Smooth muscle cell (in vitro differentiated cells): ENCODE measurements at regions not wholly inside any gene's neighbourhood (a gene's known extent, or its start where the extent isn't known, plus 50 kb on each side); places are given as distances from the start of the nearest gene placed in this dataset.

ENCODE experiments used
- DNase-seq: peaks from one replicate; lab custom pipeline; 2025; ENCODE audit not compliant: unreplicated experiment; lab: John Stamatoyannopoulos, UW
- H2AFZ ChIP-seq: fragments of 200-600 bp; sonication (generic); 2 replicates; pipeline ENCODE4 v1.6.0; 2016; ENCODE audit warnings: antibody characterized with exemption, low read depth, mild to moderate bottlenecking
- H3F3A ChIP-seq: fragments of 200-600 bp; sonication (generic); 2 replicates; pipeline ENCODE4 v1.6.0; 2017; ENCODE audit warnings: antibody characterized with exemption, low read depth
- H3K27ac ChIP-seq: fragments of 200-600 bp; sonication (generic); 2 replicates; pipeline ENCODE4 v1.5.1; 2016; ENCODE audit warnings: low read depth, mild to moderate bottlenecking
- H3K27me3 ChIP-seq: fragments of 200-600 bp; sonication (generic); 2 replicates; pipeline ENCODE4 v1.6.1; 2016; ENCODE audit warnings: low read depth, mild to moderate bottlenecking
- H3K36me3 ChIP-seq: fragments of 200-600 bp; sonication (generic); 2 replicates; pipeline ENCODE4 v1.5.1; 2016; ENCODE audit warnings: low read depth
- H3K4me1 ChIP-seq: fragments of 200-600 bp; sonication (generic); 2 replicates; pipeline ENCODE4 v1.5.1; 2016; ENCODE audit warnings: low read depth
- H3K4me2 ChIP-seq: fragments of 200-600 bp; sonication (generic); 2 replicates; pipeline ENCODE4 v1.6.0; 2016; ENCODE audit warnings: mild to moderate bottlenecking
- H3K4me3 ChIP-seq: fragments of 200-600 bp; sonication (generic); 2 replicates; pipeline ENCODE4 v1.5.1; 2016; ENCODE audit warnings: mild to moderate bottlenecking
- H3K79me2 ChIP-seq: fragments of 200-600 bp; sonication (generic); 2 replicates; pipeline ENCODE4 v1.6.0; 2016; ENCODE audit warnings: low read depth, mild to moderate bottlenecking
- H3K9ac ChIP-seq: fragments of 200-600 bp; sonication (generic); 2 replicates; pipeline ENCODE4 v1.6.0; 2016; ENCODE audit warnings: low read depth
- H3K9me3 ChIP-seq: fragments of 200-600 bp; sonication (generic); replicated peaks from 2 replicates; pipeline ENCODE4 v1.5.1; 2016; ENCODE audit warnings: low read depth
- H4K20me1 ChIP-seq: fragments of 200-600 bp; sonication (generic); 2 replicates; pipeline ENCODE4 v1.6.0; 2016; ENCODE audit warnings: low read depth
- WGBS: methylation state at CpG from one replicate; pipeline ENCODE4 v1.1.7; 2016; ENCODE audit warnings: low lambda C conversion rate; 5-methylcytosine and 5-hydroxymethylcytosine counted together
- TF ChIP-seq, protein P1 (sequence below): fragments of 200-600 bp; sonication (generic); IDR thresholded peaks from 2 replicates; pipeline ENCODE4 v1.5.1; 2017; ENCODE audit warnings: borderline replicate concordance, mild to moderate bottlenecking, antibody characterized with exemption; ENCODE audit not compliant: insufficient read depth, poor library complexity, severe bottlenecking

- no peaks in the 10 kb centered on the region for H3K4me1 ChIP-seq
- WGBS = 71% methylated on average over 3 of the region's 3 CpGs
- no peak for DNase-seq
- no peaks in the 10 kb centered on the region for H3K36me3 ChIP-seq
- H3K27ac ChIP-seq = no peak overlapping the region
- no peaks in the 10 kb centered on the region for H4K20me1 ChIP-seq
- TF ChIP-seq, protein P1, sequence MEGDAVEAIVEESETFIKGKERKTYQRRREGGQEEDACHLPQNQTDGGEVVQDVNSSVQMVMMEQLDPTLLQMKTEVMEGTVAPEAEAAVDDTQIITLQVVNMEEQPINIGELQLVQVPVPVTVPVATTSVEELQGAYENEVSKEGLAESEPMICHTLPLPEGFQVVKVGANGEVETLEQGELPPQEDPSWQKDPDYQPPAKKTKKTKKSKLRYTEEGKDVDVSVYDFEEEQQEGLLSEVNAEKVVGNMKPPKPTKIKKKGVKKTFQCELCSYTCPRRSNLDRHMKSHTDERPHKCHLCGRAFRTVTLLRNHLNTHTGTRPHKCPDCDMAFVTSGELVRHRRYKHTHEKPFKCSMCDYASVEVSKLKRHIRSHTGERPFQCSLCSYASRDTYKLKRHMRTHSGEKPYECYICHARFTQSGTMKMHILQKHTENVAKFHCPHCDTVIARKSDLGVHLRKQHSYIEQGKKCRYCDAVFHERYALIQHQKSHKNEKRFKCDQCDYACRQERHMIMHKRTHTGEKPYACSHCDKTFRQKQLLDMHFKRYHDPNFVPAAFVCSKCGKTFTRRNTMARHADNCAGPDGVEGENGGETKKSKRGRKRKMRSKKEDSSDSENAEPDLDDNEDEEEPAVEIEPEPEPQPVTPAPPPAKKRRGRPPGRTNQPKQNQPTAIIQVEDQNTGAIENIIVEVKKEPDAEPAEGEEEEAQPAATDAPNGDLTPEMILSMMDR = no peak
- no peak overlapping the region for H3K4me2 ChIP-seq
- no peak overlapping the region for H3K9ac ChIP-seq
- H3K9me3 ChIP-seq = no peaks in the 10 kb centered on the region
- H3K4me3 ChIP-seq = no peak overlapping the region
- no peaks in the 10 kb centered on the region for H3K27me3 ChIP-seq
- no peak overlapping the region for H2AFZ ChIP-seq
- no peaks in the 10 kb centered on the region for H3K79me2 ChIP-seq
- no peaks in the 10 kb centered on the region for H3F3A ChIP-seq
Measured at GRCh38 chr3:18888819-18889218, 259.5 kb upstream of the KCNH8 start.

DNA sequence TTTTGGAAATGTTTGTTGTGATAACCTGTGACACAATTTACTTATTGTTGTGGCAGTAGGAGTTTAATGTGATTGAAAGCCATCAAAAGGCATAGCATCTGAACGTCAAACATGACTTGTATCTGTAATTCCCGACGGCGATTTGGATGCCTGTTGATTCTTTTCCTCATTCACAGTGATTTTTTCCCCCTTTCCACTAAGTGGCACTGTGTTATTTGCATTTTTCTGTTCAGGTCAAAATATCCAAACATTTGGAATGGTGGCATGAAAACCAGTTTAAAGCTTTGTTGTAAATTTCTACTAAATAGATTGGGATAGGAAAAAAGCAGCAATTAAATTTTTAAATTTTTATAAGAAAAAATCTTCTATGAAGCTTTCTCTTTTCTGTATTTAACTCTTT, 259.9 kb upstream of the KCNH8 start:
- H2AFZ ChIP-seq = no peak overlapping the region
- H3K9me3 ChIP-seq = no peaks in the 10 kb centered on the region
- WGBS = 80% methylated on average over 4 of the region's 4 CpGs
- H3K4me1 ChIP-seq = no peaks in the 10 kb centered on the region
- no peak overlapping the region for H3K4me3 ChIP-seq
- H3K4me2 ChIP-seq = no peak overlapping the region
- no peaks in the 10 kb centered on the region for H4K20me1 ChIP-seq
- no peaks in the 10 kb centered on the region for H3K79me2 ChIP-seq
- TF ChIP-seq, protein P1 = no peak
- H3F3A ChIP-seq = no peaks in the 10 kb centered on the region
- no peak overlapping the region for H3K9ac ChIP-seq
- no peak for DNase-seq
- no peaks in the 10 kb centered on the region for H3K36me3 ChIP-seq
- no peaks in the 10 kb centered on the region for H3K27me3 ChIP-seq
- H3K27ac ChIP-seq = no peak overlapping the region

DNA sequence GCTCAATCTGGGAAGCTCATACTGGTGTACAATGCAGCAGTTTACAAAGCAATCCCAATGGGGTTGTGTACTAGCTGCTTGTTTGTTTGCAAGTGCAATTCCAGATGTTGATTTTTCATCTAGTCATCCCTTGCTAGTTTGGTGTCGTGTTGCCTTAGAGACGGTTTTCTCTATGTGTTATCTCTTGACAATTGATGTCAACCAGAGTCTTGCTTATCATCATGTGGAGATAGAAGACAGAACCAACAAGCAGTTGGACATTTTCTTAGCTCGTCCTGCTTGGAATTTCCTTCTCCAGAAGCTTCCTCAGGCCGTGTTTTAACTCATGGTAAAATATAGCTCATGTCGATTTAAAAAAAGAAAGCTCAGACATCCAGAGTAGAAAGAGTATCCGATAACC, 262.0 kb upstream of the KCNH8 start:
- Histone ChIP-seq H3K4me2 (no peak overlapping the region), H3K4me3 (no peak overlapping the region), H3K27ac (no peak overlapping the region), H3K9ac (no peak overlapping the region), H3K79me2 (no peaks in the 10 kb centered on the region), H3K9me3 (no peaks in the 10 kb centered on the region), H3F3A (no peaks in the 10 kb centered on the region), H3K36me3 (no peaks in the 10 kb centered on the region), H3K4me1 (no peaks in the 10 kb centered on the region), H2AFZ (no peak overlapping the region), H3K27me3 (no peaks in the 10 kb centered on the region), H4K20me1 (no peaks in the 10 kb centered on the region)
- DNase-seq = no peak
- WGBS = 46% methylated on average over 6 of the region's 6 CpGs
- TF ChIP-seq, protein P1 = no peak

GRCh38 chr3:18885612-18886011, 262.7 kb upstream of the KCNH8 start:
- Histone ChIP-seq H3F3A (no peaks in the 10 kb centered on the region), H3K4me2 (no peak overlapping the region), H3K9me3 (no peaks in the 10 kb centered on the region), H3K27me3 (no peaks in the 10 kb centered on the region), H3K4me1 (no peaks in the 10 kb centered on the region), H3K79me2 (no peaks in the 10 kb centered on the region), H3K9ac (no peak overlapping the region), H3K36me3 (no peaks in the 10 kb centered on the region), H2AFZ (no peak overlapping the region), H3K27ac (no peak overlapping the region), H4K20me1 (no peaks in the 10 kb centered on the region), H3K4me3 (no peak overlapping the region)
- DNase-seq = no peak
- 94% methylated on average over 6 of the region's 6 CpGs for WGBS
- TF ChIP-seq, protein P1 = no peak
